ENCODE measurements at regions not wholly inside any gene's neighbourhood (a gene's known extent, or its start where the extent isn't known, plus 50 kb on each side); places are given as distances from the start of the nearest gene placed in this dataset.

DNA sequence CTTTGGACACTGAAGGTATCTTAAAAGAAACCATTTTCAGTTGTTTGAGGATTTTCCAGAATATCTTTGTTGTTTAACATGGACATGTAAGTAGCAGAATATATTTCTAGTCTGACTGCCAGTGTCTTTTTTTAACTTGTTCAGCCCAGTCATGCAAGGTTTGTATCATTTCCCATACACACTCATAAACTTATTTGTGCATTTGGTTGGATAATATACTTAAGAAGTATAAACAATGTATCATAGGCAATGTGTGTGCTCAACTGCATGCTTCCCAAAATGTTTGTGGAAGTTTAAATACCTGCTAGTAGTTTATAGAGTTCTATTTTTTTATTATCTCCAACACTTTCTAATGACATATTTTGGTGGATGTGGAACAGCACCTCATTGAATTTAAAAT is 707.4 kb upstream of the FBXO33 start:
- H3K9me3 ChIP-seq, result no peaks in the 10 kb centered on the region
- no peak for DNase-seq
- no peaks in the 10 kb centered on the region for H3K4me1 ChIP-seq
- H3K4me3 ChIP-seq, result no peak overlapping the region
- H3K27me3 ChIP-seq, result no peaks in the 10 kb centered on the region
- TF ChIP-seq, protein P1, sequence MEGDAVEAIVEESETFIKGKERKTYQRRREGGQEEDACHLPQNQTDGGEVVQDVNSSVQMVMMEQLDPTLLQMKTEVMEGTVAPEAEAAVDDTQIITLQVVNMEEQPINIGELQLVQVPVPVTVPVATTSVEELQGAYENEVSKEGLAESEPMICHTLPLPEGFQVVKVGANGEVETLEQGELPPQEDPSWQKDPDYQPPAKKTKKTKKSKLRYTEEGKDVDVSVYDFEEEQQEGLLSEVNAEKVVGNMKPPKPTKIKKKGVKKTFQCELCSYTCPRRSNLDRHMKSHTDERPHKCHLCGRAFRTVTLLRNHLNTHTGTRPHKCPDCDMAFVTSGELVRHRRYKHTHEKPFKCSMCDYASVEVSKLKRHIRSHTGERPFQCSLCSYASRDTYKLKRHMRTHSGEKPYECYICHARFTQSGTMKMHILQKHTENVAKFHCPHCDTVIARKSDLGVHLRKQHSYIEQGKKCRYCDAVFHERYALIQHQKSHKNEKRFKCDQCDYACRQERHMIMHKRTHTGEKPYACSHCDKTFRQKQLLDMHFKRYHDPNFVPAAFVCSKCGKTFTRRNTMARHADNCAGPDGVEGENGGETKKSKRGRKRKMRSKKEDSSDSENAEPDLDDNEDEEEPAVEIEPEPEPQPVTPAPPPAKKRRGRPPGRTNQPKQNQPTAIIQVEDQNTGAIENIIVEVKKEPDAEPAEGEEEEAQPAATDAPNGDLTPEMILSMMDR (IDR thresholded peaks at IDR 0.05), result no peak
- no peak overlapping the region for H3K27ac ChIP-seq
- no peaks in the 10 kb centered on the region for H3K36me3 ChIP-seq
- intact Hi-C loops (cut with DNase I), result no loop called here

DNA sequence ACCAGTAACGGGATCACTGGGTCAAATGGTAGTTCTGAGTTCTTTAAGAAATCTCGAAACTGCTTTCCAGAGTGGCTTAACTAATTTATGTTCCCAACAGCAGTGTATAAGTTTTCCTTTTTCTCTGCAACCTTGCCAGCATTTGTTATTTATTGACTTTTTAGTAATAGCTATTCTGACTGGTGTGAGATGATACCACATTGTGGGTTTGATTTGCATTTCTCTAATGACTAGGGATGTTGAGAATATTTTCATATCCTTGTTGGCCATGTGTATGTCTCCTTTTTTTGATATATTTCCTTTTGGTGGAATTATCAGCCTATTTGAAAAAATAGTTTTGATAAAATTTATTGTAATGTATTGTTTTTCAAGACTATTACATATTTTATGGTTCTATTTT is 701.2 kb upstream of the FBXO33 start:
- intact Hi-C loops (cut with DNase I), result no loop called here
- DNase-seq, result no peak
- Histone ChIP-seq H3K27ac (no peak overlapping the region), H3K27me3 (no peaks in the 10 kb centered on the region), H3K4me3 (no peak overlapping the region), H3K4me1 (no peaks in the 10 kb centered on the region), H3K9me3 (no peaks in the 10 kb centered on the region), H3K36me3 (no peaks in the 10 kb centered on the region)
- 80 to 87% methylated on average over 2 of the region's 2 CpGs for WGBS, 2 donors
- TF ChIP-seq, protein P1 (IDR thresholded peaks at IDR 0.05), result no peak
- TF ChIP-seq POLR2A (IDR thresholded peaks at IDR 0.05), result no peak

DNA sequence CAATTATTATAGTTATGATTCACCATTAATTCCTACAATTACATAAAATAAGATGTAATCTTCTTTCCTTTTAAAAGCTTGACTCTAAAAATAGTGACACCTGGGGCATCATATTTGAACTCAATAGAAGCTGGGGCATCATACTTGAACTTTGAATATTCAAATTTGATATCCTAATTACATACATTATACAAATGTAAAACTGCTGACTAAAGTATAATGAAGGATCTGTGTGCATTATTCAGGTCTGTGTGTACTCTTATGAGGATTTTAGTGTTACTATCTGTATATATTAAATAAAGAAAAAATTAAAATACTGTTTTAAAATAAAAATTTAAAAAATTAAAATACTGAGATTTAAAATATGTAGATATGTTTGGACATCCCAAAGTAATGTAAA is 696.9 kb upstream of the FBXO33 start:
- no peak for TF ChIP-seq POLR2A (IDR thresholded peaks at IDR 0.05)
- TF ChIP-seq, protein P1 (IDR thresholded peaks at IDR 0.05), result no peak
- intact Hi-C loops (cut with DNase I), result no loop called here
- H3K36me3 ChIP-seq, result no peaks in the 10 kb centered on the region
- no peaks in the 10 kb centered on the region for H3K4me1 ChIP-seq
- no peak for DNase-seq
- no peaks in the 10 kb centered on the region for H3K27me3 ChIP-seq
- H3K27ac ChIP-seq, result no peak overlapping the region
- no peaks in the 10 kb centered on the region for H3K9me3 ChIP-seq
- no peak overlapping the region for H3K4me3 ChIP-seq

DNA sequence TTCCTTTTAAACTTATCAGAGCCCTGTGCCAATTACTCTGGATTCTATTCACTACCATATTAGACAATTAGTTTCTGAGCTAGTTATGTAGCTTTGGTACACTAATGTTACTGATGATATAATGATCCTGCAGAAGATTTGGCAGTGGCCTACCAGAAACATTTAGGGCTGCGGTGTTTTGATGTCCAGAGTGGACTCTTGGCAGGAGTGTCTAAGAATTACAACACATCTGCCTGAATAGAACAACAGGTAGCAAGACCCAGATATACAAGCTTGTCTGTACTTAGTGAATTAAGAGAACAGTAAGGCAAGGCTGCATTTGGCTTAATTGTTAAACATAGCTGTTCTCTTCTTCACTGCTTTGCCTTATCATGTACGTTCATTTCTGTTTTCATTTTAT is 691.6 kb upstream of the FBXO33 start:
- no peak overlapping the region for H3K27ac ChIP-seq
- no peaks in the 10 kb centered on the region for H3K4me1 ChIP-seq
- TF ChIP-seq POLR2A (IDR thresholded peaks at IDR 0.05), result no peak
- TF ChIP-seq, protein P1 (IDR thresholded peaks at IDR 0.05), result no peak
- H3K9me3 ChIP-seq, result no peaks in the 10 kb centered on the region
- 67 to 84% methylated on average over 2 of the region's 2 CpGs for WGBS, 2 donors
- H3K27me3 ChIP-seq, result no peaks in the 10 kb centered on the region
- intact Hi-C loops (cut with DNase I), result no loop called here
- no peak for DNase-seq
- H3K4me3 ChIP-seq, result no peak overlapping the region
- no peaks in the 10 kb centered on the region for H3K36me3 ChIP-seq

DNA sequence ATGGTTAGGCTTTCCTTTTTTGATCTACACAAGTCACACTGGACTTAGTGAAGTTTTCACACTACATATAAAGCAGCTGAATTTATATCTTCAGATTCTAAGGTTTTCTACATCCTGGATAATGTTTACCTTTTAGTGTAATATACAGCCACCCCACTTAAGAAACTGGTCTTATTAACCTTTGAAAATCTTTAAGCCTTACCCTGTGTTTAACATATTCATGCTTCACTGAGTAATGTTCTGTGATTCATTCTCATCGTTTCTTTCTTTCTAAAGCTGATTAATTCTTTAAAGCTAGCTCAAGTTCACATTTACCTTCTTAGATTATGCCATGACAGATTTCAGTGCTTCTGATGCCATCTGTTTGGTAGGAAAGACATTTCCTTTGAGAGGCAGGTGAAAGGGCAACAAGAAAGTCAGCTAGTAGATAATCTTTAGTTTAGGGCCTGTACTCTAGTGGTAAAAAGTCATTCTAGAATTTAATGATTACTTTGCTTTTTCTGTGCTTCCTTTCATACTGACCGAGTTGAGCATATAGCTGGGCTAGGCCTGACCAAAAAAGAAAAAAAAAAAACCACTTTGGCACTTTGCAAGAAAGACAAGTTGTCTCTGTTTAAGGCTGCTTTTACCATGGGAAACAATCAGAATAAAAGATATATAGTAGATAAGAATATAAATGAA is 690.9 kb upstream of the FBXO33 start:
- DNase-seq, result no peak
- Histone ChIP-seq H3K27me3 (no peaks in the 10 kb centered on the region), H3K27ac (no peak overlapping the region), H3K36me3 (no peaks in the 10 kb centered on the region), H3K4me1 (no peaks in the 10 kb centered on the region), H3K4me3 (no peak overlapping the region), H3K9me3 (no peaks in the 10 kb centered on the region)
- intact Hi-C loops (cut with DNase I), result no loop called here
- TF ChIP-seq, protein P1 (IDR thresholded peaks at IDR 0.05), result no peak
- no peak for TF ChIP-seq POLR2A (IDR thresholded peaks at IDR 0.05)
- 31 to 39% methylated on average over 2 of the region's 2 CpGs for WGBS, 2 donors
